GM18870 (cell line): ENCODE measurements at regions not wholly inside any gene's neighbourhood (a gene's known extent, or its start where the extent isn't known, plus 50 kb on each side); places are given as distances from the start of the nearest gene placed in this dataset.
"Not testable (repeated sequence)": the region's sequence is repeated elsewhere in the genome, so short reads cannot be mapped to it uniquely, and the experiment has no call there.

Source experiments
- ATAC-seq: cut with Tn5 transposase; IDR thresholded peaks from one replicate; pipeline ENCODE4 v1.9.1; 2021; ENCODE audit warnings: moderate library complexity; ENCODE audit not compliant: unreplicated experiment

GRCh38 chr1:25134307-25134706 is 98.0 kb downstream of the SYF2 start:
- ATAC-seq: no peak

- ATAC-seq: no peak
Measured at GRCh38 chr1:25131794-25132193, 100.5 kb downstream of the SYF2 start.

GRCh38 chr1:25130895-25131294 is 101.4 kb downstream of the SYF2 start:
- ATAC-seq: no peak

GRCh38 chr1:25129380-25129779 is 102.9 kb downstream of the SYF2 start:
- no peak for ATAC-seq

DNA sequence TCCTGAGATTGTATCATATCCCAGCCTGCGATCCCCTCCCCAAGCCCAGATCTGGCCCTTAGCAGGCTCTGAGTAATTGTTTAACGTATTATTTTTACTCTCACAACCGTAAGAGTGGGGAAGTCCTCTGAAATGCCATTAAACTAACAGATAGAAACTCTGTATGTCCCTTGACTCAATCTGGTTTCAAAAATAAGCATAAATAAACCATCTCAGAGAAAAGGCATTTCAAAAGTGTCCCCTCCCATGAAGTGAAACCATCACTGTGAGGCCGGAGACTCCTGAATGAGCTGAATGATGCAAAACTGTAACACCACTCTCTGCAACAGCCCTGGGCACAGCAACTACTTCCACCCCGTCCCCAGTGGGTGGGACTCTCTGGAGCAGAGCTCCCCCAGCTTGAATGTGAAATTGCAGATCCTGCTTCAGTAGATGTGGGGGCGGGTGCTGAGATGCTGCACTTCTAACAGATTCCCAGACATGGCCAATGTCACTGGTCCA is 104.1 kb downstream of the SYF2 start:
- no peak for ATAC-seq

DNA sequence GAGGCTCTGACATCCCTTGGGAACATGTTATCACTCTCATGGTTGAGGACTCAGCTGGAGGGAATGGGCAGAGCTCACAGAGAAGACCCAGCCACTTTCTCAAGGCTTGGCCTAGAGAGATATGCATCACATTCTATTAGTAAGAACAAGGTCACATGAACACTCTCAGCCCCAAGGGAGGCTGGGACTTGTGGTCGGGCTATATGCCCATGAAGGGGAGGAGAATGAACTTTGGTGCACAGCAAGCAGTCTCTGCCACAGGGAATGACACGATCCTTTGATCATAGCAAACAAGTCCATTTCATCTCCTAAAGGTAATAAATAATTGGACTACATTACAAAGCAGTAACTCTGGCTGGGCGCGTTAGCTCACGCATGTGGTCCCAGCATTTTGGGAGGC is 105.7 kb downstream of the SYF2 start:
- no peak for ATAC-seq

- no peak for ATAC-seq
Measured at GRCh38 chr1:25123551-25123950, 108.8 kb downstream of the SYF2 start.

- ATAC-seq: no peak
Measured at GRCh38 chr1:25122747-25123146, 109.6 kb downstream of the SYF2 start.

DNA sequence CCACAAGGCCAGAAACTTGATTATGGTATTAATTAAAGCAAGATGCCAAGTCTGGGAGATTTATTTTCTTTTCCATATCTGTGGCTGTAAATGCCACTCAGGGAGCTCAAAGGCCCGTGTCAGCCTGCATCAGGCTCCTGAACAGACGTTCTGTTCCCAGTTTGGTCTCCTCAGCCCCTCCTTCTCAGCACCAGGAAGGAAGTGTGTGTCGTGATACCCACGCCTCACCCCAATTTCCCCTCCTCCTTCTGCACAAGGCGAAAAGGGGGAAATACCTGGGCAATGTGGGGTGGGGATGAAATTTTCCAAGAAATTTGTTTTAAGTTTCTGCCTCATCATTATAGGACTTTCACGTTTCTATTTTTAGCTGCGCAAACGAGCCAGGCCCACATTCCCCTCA is 112.0 kb downstream of the SYF2 start:
- no peak for ATAC-seq

- ATAC-seq: no peak
Measured at GRCh38 chr1:25118546-25118945, 113.8 kb downstream of the SYF2 start.

DNA sequence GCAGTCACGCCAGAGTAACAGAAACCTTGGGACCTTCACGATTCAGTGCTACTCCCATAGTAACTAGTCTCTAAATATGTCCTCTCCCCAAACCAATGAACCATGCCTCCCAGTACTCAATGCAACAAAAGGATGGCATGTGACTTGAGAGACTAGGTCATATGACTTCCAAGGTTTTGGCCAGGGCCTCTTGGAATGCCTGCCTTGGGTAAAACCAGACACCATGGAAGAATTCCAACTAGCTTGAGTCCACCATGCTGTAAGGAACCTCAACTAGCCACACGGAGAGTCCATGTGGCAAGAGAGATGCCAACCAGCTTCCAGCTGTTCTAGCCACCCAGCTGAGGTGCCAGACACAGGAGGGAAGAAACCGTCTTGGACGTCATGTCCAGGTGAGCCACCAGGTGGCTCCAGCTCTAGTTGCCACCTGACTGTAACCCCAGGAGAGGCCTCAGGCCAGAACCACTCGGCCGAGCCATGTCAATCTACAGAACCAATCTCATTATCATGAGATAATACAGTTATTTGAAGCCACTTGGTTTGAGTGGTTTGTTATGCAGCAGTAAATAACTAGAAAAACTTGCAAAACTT is 115.0 kb downstream of the SYF2 start:
- ATAC-seq: no peak

DNA sequence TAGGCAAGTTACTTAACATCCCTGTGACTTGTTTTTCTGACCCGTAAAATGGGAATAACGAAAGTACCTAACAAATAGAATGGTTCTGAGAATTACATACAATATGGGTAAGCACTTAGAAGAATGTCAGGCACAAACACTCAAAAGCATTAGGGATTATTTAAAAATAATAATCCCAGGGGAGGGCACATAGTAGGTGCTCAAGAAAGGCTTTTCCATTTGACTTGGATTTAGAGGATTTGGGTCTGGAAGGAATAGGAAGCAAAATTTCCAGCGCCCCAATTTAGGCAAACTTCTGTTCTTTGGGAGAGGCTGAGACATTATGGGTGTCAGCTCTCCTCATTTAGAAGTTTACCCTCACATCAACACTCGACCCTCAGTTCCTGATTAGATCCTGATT is 115.5 kb downstream of the SYF2 start:
- ATAC-seq: no peak

GRCh38 chr1:25116117-25116516 is 116.2 kb downstream of the SYF2 start:
- ATAC-seq: not testable (repeated sequence)

DNA sequence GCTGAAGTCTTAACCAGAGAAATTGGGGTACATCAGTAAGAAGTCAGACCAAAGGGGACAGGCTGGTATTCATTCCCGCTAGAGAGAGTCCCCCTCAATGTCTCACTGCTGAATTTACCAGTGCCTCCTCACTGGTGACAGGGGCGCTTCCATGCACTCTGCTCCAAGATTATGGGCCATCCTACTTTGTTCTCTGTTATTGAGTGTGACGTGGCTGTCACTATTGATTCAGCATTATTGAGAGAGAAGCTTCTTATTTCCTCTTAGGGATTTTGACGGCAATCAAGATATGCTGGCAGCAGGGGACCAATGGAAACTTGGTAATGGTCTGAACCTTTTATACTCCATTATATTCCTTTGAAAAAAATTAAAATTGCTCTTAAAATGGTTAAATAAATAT is 118.6 kb downstream of the SYF2 start:
- no peak for ATAC-seq

- ATAC-seq: no peak
Measured at GRCh38 chr1:25113086-25113485, 119.2 kb downstream of the SYF2 start.

- no peak for ATAC-seq
Measured at GRCh38 chr1:25112400-25112799, 119.9 kb downstream of the SYF2 start.

DNA sequence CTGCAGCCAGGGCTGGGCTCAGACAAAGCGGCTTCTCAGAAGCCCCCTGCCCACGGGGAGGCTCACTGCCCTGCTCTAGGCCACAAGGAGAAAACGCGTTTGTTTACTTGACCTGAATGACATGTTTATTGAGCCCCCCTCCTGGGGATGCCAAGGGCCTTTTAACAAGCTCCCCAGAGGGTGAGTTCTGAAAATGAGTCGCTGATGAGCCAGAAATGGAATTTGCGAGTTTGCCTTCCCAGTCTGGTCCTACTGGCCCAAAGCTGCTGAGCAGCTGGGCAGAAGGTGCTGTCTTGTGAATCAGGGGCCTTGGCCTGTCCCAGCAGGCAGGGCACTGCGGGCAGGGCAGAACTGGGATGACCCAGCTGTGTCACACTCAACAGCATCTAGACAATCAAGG is 120.6 kb downstream of the SYF2 start:
- ATAC-seq: no peak

DNA sequence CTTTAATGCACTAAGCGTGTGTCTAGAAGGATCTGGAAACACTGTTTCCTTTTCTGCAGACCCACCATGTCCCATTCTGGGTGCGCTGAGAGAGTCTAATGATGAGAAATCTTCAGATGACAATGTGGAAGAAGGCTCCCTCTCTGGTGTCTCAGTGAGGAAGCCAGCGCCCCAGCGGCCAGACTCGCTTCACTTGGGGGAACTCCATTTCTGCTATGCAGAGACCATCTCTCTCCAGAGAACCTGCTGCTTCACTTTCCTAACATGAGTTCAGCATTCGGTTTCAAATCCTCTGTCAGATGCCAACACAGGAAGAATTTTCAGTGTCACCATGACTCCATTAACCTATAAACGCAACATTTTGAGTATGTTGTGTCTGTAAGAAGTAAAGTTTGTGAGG is 121.8 kb downstream of the SYF2 start:
- ATAC-seq: no peak

- ATAC-seq: no peak
Measured at GRCh38 chr1:25110036-25110435, 122.3 kb downstream of the SYF2 start.

DNA sequence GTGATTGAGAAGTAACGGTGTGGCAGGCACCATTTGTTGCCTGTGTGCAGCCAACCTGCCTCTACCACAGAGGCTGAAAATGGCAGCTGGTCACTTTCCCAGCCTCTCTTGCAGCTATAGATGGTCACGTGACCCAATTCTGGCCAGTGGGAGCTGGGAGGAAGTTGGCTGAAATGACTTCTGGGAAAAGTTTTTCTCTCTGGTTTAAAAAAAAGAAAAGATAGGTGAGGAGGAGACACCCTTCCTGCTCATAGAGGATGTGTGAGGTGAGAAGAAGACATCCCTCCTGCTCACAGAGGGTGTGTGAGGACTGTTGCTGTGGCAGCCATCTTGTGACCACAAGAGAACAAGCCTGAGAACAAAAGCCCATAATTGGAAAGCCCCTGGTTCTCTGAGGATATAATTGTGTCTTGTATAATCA is 122.8 kb downstream of the SYF2 start:
- no peak for ATAC-seq

DNA sequence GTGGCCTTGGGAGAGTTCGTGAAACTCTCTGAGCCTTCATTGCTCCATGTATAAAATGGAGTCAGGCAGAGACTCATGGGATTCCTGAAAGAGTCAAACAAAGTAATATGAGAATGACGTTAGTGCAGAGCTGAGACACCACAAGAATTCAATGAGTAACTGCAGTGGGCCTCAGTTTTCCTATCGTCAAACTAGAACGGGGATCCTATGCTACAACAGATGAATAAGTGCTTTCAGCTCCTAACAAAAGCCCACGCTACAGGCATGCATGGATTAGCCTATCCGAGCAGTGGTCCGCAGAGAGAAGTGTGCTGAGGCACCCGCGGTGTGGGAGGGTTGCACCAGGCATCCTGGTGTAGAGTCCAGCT is 124.7 kb downstream of the SYF2 start:
- no peak for ATAC-seq

DNA sequence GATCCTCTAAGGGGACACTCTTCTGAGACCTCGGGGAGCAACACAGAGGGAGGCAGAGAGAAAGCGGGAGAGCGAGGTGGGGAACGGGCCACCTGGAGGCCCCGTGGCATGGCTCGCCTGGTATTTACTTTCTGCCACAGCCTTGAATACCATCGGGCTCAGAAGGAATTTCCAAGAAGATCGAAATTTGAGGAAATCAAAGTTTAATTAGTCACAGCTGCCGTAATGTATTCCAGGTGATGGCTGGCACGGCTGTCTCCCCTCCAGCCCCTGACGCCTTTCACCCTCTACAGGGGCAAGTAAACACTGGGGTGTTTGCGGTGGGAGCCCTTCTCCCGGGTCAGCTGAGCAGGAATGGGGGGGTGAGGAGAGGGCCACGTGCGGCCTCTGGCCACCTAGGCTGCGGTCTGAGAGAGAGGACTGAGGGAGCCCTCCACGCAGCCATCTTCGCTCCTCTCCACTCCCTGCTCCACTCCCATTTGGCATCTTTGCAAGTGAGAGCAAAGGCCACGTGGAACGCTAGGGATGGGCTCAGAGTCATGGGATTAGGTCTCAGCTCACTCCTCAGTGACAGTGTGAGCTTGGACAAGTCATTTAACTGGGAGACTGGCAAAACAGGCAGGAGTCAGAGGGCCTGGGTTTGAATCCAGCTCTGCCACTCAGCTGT is 125.2 kb downstream of the SYF2 start:
- ATAC-seq: no peak

DNA sequence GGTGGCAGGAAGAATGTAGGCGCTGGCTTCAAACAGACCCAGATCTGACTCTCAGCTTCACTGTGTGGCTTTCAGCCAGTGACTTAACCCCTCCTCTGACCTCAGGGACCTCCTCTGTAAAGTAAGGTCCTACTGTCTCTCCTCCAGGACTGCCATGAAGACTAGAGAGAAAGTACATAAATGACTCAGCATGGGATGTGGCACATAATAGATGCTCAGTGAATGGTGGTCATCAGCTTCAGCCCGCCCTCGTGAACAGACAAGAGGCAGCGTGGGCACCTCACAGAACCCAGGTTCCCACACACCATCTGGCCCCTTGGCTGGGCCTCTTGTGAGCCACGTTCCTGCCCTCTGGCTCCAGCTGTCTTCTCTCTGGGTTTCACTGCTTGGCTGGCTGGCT is 126.0 kb downstream of the SYF2 start:
- no peak for ATAC-seq
